ENCODE measurements at regions not wholly inside any gene's neighbourhood (a gene's known extent, or its start where the extent isn't known, plus 50 kb on each side); places are given as distances from the start of the nearest gene placed in this dataset.

DNA sequence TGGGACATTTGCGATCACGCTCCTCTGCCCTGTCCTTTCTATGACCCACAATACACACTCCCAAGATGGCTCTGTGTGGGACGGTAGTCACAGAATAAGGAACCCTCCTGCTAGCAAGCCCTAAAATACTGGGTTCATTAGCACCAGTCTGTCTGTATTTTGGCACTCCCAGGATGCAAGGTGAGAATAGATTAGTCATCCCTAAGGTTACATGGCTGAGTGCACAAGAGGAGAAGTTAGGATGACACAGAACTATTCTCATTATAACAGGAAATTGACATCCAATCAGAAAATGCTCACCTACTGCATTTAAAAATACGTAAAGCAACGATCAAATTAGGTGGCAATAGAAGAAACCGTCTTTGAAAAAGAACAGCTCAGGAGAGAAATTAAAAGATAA, 590.2 kb downstream of the EPHA4 start:
- H3K27me3 Mint-ChIP-seq = peaks cover 11% of the 10 kb centered on the region
- peaks cover 4% of the 10 kb centered on the region for H3K9me3 Mint-ChIP-seq (ENCODE audit: low read depth)
- no peak overlapping the region for H3K27ac Mint-ChIP-seq
- TF ChIP-seq, protein P1, sequence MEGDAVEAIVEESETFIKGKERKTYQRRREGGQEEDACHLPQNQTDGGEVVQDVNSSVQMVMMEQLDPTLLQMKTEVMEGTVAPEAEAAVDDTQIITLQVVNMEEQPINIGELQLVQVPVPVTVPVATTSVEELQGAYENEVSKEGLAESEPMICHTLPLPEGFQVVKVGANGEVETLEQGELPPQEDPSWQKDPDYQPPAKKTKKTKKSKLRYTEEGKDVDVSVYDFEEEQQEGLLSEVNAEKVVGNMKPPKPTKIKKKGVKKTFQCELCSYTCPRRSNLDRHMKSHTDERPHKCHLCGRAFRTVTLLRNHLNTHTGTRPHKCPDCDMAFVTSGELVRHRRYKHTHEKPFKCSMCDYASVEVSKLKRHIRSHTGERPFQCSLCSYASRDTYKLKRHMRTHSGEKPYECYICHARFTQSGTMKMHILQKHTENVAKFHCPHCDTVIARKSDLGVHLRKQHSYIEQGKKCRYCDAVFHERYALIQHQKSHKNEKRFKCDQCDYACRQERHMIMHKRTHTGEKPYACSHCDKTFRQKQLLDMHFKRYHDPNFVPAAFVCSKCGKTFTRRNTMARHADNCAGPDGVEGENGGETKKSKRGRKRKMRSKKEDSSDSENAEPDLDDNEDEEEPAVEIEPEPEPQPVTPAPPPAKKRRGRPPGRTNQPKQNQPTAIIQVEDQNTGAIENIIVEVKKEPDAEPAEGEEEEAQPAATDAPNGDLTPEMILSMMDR (IDR thresholded peaks at IDR 0.05; ENCODE audit: unreplicated experiment) = no peak
- DNase-seq (ENCODE audit: low spot score, unreplicated experiment) = no peak
- H3K36me3 Mint-ChIP-seq (ENCODE audit: insufficient read depth) = no peaks in the 10 kb centered on the region
- no peaks in the 10 kb centered on the region for H3K4me1 Mint-ChIP-seq (ENCODE audit: low read depth)
- H3K4me3 Mint-ChIP-seq (ENCODE audit: low read depth) = no peak overlapping the region

DNA sequence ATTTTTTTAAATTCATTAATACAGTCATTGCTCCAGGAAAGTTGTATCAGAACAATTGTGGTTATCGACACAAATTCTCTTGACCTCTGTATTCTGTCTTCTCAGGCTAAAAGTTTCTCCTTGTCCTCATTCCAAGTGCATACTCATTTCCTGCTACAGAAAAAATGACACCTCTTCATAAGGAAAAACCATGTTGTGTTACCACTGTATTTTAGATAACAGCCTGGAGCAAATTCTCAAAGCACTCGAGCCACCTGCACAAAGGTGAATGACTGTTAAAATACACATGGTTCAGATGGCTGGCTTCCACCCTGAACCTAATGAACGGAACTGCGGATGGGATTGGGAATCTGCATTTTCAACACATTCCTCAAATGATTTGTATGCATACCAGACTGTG, 586.5 kb downstream of the EPHA4 start:
- Mint-ChIP-seq H3K4me1 (ENCODE audit: low read depth) (no peaks in the 10 kb centered on the region), H3K4me3 (ENCODE audit: low read depth) (no peak overlapping the region), H3K9me3 (ENCODE audit: low read depth) (no peaks in the 10 kb centered on the region), H3K36me3 (ENCODE audit: insufficient read depth) (no peaks in the 10 kb centered on the region), H3K27me3 (peaks cover 11% of the 10 kb centered on the region), H3K27ac (no peak overlapping the region)
- TF ChIP-seq, protein P1 (IDR thresholded peaks at IDR 0.05; ENCODE audit: unreplicated experiment) = no peak
- no peak for DNase-seq (ENCODE audit: low spot score, unreplicated experiment)

DNA sequence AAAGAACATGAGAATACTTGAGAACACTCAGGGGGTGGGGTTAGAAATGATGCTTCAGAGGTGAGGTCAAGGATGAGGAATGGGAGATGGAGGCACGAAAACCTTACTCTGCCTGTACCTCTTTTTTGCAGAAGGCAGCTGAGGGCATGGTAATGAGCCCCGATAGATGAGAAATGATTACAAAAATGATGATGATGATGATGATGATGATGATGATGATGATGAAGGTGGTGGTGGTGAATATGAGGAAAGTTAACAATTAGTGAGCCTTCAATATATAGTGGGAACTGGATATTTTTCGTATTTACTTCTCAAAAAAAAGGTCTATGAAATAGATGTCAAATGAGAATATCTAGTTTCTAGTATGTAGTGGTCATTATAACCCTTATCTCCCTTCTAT, 584.3 kb downstream of the EPHA4 start:
- DNase-seq (ENCODE audit: low spot score, unreplicated experiment) = no peak
- Mint-ChIP-seq H3K27me3 (peaks cover 6% of the 10 kb centered on the region), H3K9me3 (ENCODE audit: low read depth) (no peaks in the 10 kb centered on the region), H3K4me1 (ENCODE audit: low read depth) (no peaks in the 10 kb centered on the region), H3K36me3 (ENCODE audit: insufficient read depth) (no peaks in the 10 kb centered on the region), H3K4me3 (ENCODE audit: low read depth) (no peak overlapping the region), H3K27ac (no peak overlapping the region)
- TF ChIP-seq, protein P1 (IDR thresholded peaks at IDR 0.05; ENCODE audit: unreplicated experiment) = no peak

GRCh38 chr2:220991972-220992371, 580.1 kb downstream of the EPHA4 start:
- Mint-ChIP-seq H3K4me1 (ENCODE audit: low read depth) (no peaks in the 10 kb centered on the region), H3K4me3 (ENCODE audit: low read depth) (no peak overlapping the region), H3K27me3 (no peaks in the 10 kb centered on the region), H3K36me3 (ENCODE audit: insufficient read depth) (no peaks in the 10 kb centered on the region), H3K9me3 (ENCODE audit: low read depth) (no peaks in the 10 kb centered on the region), H3K27ac (no peak overlapping the region)
- TF ChIP-seq, protein P1 (IDR thresholded peaks at IDR 0.05; ENCODE audit: unreplicated experiment) = no peak
- no peak for DNase-seq (ENCODE audit: low spot score, unreplicated experiment)

GRCh38 chr2:220994846-220995245, 577.3 kb downstream of the EPHA4 start:
- DNase-seq (ENCODE audit: low spot score, unreplicated experiment) = no peak
- Mint-ChIP-seq H3K9me3 (ENCODE audit: low read depth) (no peaks in the 10 kb centered on the region), H3K36me3 (ENCODE audit: insufficient read depth) (no peaks in the 10 kb centered on the region), H3K27ac (no peak overlapping the region), H3K4me1 (ENCODE audit: low read depth) (no peaks in the 10 kb centered on the region), H3K4me3 (ENCODE audit: low read depth) (no peak overlapping the region), H3K27me3 (no peaks in the 10 kb centered on the region)
- TF ChIP-seq, protein P1 (IDR thresholded peaks at IDR 0.05; ENCODE audit: unreplicated experiment) = no peak
